DOHH2 (cell line): ENCODE measurements at regions not wholly inside any gene's neighbourhood (a gene's known extent, or its start where the extent isn't known, plus 50 kb on each side); places are given as distances from the start of the nearest gene placed in this dataset.

ENCODE experiments used
- H3F3A ChIP-seq: fragments of 200-600 bp; sonication (generic), shearing (Covaris generic); 2 replicates; pipeline ENCODE4 v1.6.0; 2016; ENCODE audit warnings: antibody characterized with exemption, mild to moderate bottlenecking; ENCODE audit not compliant: control insufficient read depth, insufficient read depth
- H3K27ac ChIP-seq: fragments of 200-600 bp; sonication (generic); 2 replicates; pipeline ENCODE4 v1.5.1; 2014; ENCODE audit warnings: low read depth, mild to moderate bottlenecking, low read length, moderate library complexity
- H3K27me3 ChIP-seq: fragments of 200-600 bp; sonication (generic); 2 replicates; pipeline ENCODE4 v1.6.1; 2014; ENCODE audit warnings: mild to moderate bottlenecking, low read length, mixed read lengths; ENCODE audit not compliant: control insufficient read depth
- H3K36me3 ChIP-seq: fragments of 200-600 bp; sonication (generic); 2 replicates; pipeline ENCODE4 v1.6.1; 2014; ENCODE audit warnings: mild to moderate bottlenecking, low read length, moderate library complexity, mixed read lengths; ENCODE audit not compliant: control insufficient read depth
- H3K4me1 ChIP-seq: fragments of 200-600 bp; sonication (generic); 2 replicates; pipeline ENCODE4 v1.6.1; 2014; ENCODE audit warnings: mild to moderate bottlenecking, low read length, mixed read lengths; ENCODE audit not compliant: control insufficient read depth
- H3K4me2 ChIP-seq: fragments of 200-600 bp; sonication (generic); 2 replicates; pipeline ENCODE4 v1.6.0; 2014; ENCODE audit warnings: mild to moderate bottlenecking, low read length, moderate library complexity
- H3K4me3 ChIP-seq: fragments of 200-600 bp; sonication (generic); 2 replicates; pipeline ENCODE4 v1.5.1; 2014; ENCODE audit warnings: mild to moderate bottlenecking, low read length, mixed read lengths
- H3K79me2 ChIP-seq: fragments of 200-600 bp; sonication (generic); 2 replicates; pipeline ENCODE4 v1.6.1; 2014; ENCODE audit warnings: mild to moderate bottlenecking, low read length, mixed read lengths; ENCODE audit not compliant: control insufficient read depth
- H3K9me2 ChIP-seq: fragments of 200-600 bp; sonication (generic); replicated peaks from 2 replicates; pipeline ENCODE4 v1.6.1; 2014; ENCODE audit warnings: mild to moderate bottlenecking, low read length, mixed read lengths; ENCODE audit not compliant: control insufficient read depth
- H3K9me3 ChIP-seq: fragments of 200-600 bp; sonication (generic); 2 replicates; pipeline ENCODE4 v1.6.1; 2014; ENCODE audit warnings: antibody characterized with exemption, low read length, mixed read lengths; ENCODE audit not compliant: control insufficient read depth, insufficient read depth
- H4K20me1 ChIP-seq: fragments of 200-600 bp; sonication (generic); 2 replicates; pipeline ENCODE4 v1.6.0; 2014; ENCODE audit warnings: low read depth, mild to moderate bottlenecking, antibody characterized with exemption, low read length, moderate library complexity; ENCODE audit not compliant: control insufficient read depth, insufficient read depth
- CTCF ChIP-seq: fragments of 200-600 bp; sonication (generic); IDR thresholded peaks from one replicate; pipeline ENCODE4 v1.5.1; 2014; ENCODE audit warnings: antibody characterized with exemption, mild to moderate bottlenecking, low read depth, low read length; ENCODE audit not compliant: poor library complexity, severe bottlenecking
- EZH2phosphoT487 ChIP-seq: fragments of 200-600 bp; sonication (generic); IDR thresholded peaks from 2 replicates; pipeline ENCODE4 v1.6.1; 2017; ENCODE audit warnings: borderline replicate concordance, mild to moderate bottlenecking, antibody characterized with exemption, low read length, moderate library complexity, mixed read lengths

GRCh38 chr21:15182731-15183130, 117.9 kb upstream of the NRIP1 start:
- Histone ChIP-seq H3K27me3 (no peaks in the 10 kb centered on the region), H3K36me3 (no peaks in the 10 kb centered on the region), H3K4me1 (no peaks in the 10 kb centered on the region), H3K4me3 (no peak overlapping the region), H3F3A (no peaks in the 10 kb centered on the region), H3K9me2 (no peaks in the 10 kb centered on the region), H3K4me2 (no peak overlapping the region), H3K9me3 (peaks cover 8% of the 10 kb centered on the region; the same call in 1 of the 2 replicates), H4K20me1 (no peaks in the 10 kb centered on the region), H3K79me2 (no peaks in the 10 kb centered on the region), H3K27ac (no peak overlapping the region)
- no peak for TF ChIP-seq CTCF
- no peak for TF ChIP-seq EZH2phosphoT487

GRCh38 chr21:15183813-15184257, 119.0 kb upstream of the NRIP1 start:
- no peaks in the 10 kb centered on the region for H3K36me3 ChIP-seq
- H3K4me3 ChIP-seq = no peak overlapping the region
- H3K4me1 ChIP-seq = no peaks in the 10 kb centered on the region
- peaks cover 8% of the 10 kb centered on the region; the same call in 1 of the 2 replicates for H3K9me3 ChIP-seq
- H3K79me2 ChIP-seq = no peaks in the 10 kb centered on the region
- no peaks in the 10 kb centered on the region for H3K27me3 ChIP-seq
- no peak overlapping the region for H3K4me2 ChIP-seq
- TF ChIP-seq EZH2phosphoT487 (no peak), CTCF (no peak)
- no peaks in the 10 kb centered on the region for H3F3A ChIP-seq
- H3K9me2 ChIP-seq = no peaks in the 10 kb centered on the region
- H4K20me1 ChIP-seq = no peaks in the 10 kb centered on the region
- H3K27ac ChIP-seq = no peak overlapping the region

- H3K27me3 ChIP-seq = no peaks in the 10 kb centered on the region
- no peaks in the 10 kb centered on the region for H3K36me3 ChIP-seq
- no peaks in the 10 kb centered on the region for H3K4me1 ChIP-seq
- no peaks in the 10 kb centered on the region for H4K20me1 ChIP-seq
- TF ChIP-seq EZH2phosphoT487 (no peak), CTCF (no peak)
- H3K4me3 ChIP-seq = no peak overlapping the region
- no peaks in the 10 kb centered on the region for H3K9me3 ChIP-seq
- H3F3A ChIP-seq = no peaks in the 10 kb centered on the region
- H3K79me2 ChIP-seq = no peaks in the 10 kb centered on the region
- no peak overlapping the region for H3K4me2 ChIP-seq
- H3K9me2 ChIP-seq = no peaks in the 10 kb centered on the region
- no peak overlapping the region for H3K27ac ChIP-seq
Observed at GRCh38 chr21:15190412-15190811, 125.6 kb upstream of the NRIP1 start.

- H3K4me2 ChIP-seq = no peak overlapping the region
- no peaks in the 10 kb centered on the region for H3K36me3 ChIP-seq
- H3K9me2 ChIP-seq = no peaks in the 10 kb centered on the region
- no peaks in the 10 kb centered on the region for H3K4me1 ChIP-seq
- no peaks in the 10 kb centered on the region for H3F3A ChIP-seq
- no peak overlapping the region for H3K4me3 ChIP-seq
- H3K27ac ChIP-seq = no peak overlapping the region
- H3K27me3 ChIP-seq = no peaks in the 10 kb centered on the region
- H3K9me3 ChIP-seq = no peaks in the 10 kb centered on the region
- TF ChIP-seq EZH2phosphoT487 = no peak
- no peaks in the 10 kb centered on the region for H4K20me1 ChIP-seq
- no peaks in the 10 kb centered on the region for H3K79me2 ChIP-seq
Observed at GRCh38 chr21:15190837-15191236, 126.0 kb upstream of the NRIP1 start.
